Karpas-422 (cell line): ENCODE measurements at regions not wholly inside any gene's neighbourhood (a gene's known extent, or its start where the extent isn't known, plus 50 kb on each side); places are given as distances from the start of the nearest gene placed in this dataset.

Experiments
- DNase-seq: peaks from one replicate; pipeline ENCODE4 v3.0.0-alpha.2; 2015
- H2AFZ ChIP-seq: fragments of 200-600 bp; sonication (generic); 2 replicates; pipeline ENCODE4 v1.6.1; 2014; ENCODE audit warnings: antibody characterized with exemption, low read length, mixed read lengths
- H3K27ac ChIP-seq: fragments of 200-600 bp; sonication (generic); 2 replicates; pipeline ENCODE4 v1.5.1; 2014; ENCODE audit warnings: mild to moderate bottlenecking, low read length, moderate library complexity
- H3K27me3 ChIP-seq: fragments of 200-600 bp; sonication (generic); 2 replicates; pipeline ENCODE4 v1.6.1; 2014; ENCODE audit warnings: low read length, mixed read lengths
- H3K36me3 ChIP-seq: fragments of 200-600 bp; sonication (generic); 2 replicates; pipeline ENCODE4 v1.6.1; 2014; ENCODE audit warnings: low read length, mixed read lengths; ENCODE audit not compliant: insufficient read depth
- H3K4me1 ChIP-seq: fragments of 200-600 bp; sonication (generic); 2 replicates; pipeline ENCODE4 v1.6.1; 2014; ENCODE audit warnings: mild to moderate bottlenecking, low read length, mixed read lengths
- H3K4me2 ChIP-seq: fragments of 200-600 bp; sonication (generic); 2 replicates; pipeline ENCODE4 v1.6.1; 2014; ENCODE audit warnings: low read length, low read depth, mild to moderate bottlenecking; ENCODE audit not compliant: poor library complexity, severe bottlenecking
- H3K4me3 ChIP-seq: fragments of 200-600 bp; sonication (generic); 2 replicates; pipeline ENCODE4 v1.5.1; 2014; ENCODE audit warnings: mild to moderate bottlenecking, antibody characterized with exemption, low read length, mixed read lengths
- H3K79me2 ChIP-seq: fragments of 200-600 bp; sonication (generic); 2 replicates; pipeline ENCODE4 v1.6.1; 2014; ENCODE audit warnings: mild to moderate bottlenecking, low read length, mixed read lengths
- H3K9ac ChIP-seq: fragments of 200-600 bp; sonication (generic); 2 replicates; pipeline ENCODE4 v1.6.0; 2014; ENCODE audit warnings: low read length
- H3K9me2 ChIP-seq: fragments of 200-600 bp; sonication (generic), shearing (Covaris generic); replicated peaks from 2 replicates; pipeline ENCODE4 v1.6.0; 2014; ENCODE audit warnings: mild to moderate bottlenecking, low read length, moderate library complexity; ENCODE audit not compliant: insufficient read depth
- H3K9me3 ChIP-seq: fragments of 300-700, 200-600 bp; sonication (generic); 2 replicates; pipeline ENCODE4 v1.6.1; 2014; ENCODE audit warnings: low read length, mixed read lengths
- H4K20me1 ChIP-seq: fragments of 200-600 bp; sonication (generic); 2 replicates; pipeline ENCODE4 v1.6.1; 2014; ENCODE audit warnings: mild to moderate bottlenecking, antibody characterized with exemption, low read length, low read depth; ENCODE audit not compliant: insufficient read depth

GRCh38 chr6:163790266-163790840 is 375.8 kb downstream of the QKI start:
- Histone ChIP-seq H3K9me2 (no peaks in the 10 kb centered on the region; the same call in 1 of the 2 replicates), H3K4me2 (no peak overlapping the region), H3K4me3 (no peak overlapping the region), H3K9me3 (no peaks in the 10 kb centered on the region; the same call in none of the 2 replicates), H3K9ac (no peak overlapping the region), H3K36me3 (no peaks in the 10 kb centered on the region), H3K79me2 (no peaks in the 10 kb centered on the region), H4K20me1 (no peaks in the 10 kb centered on the region), H3K27me3 (no peaks in the 10 kb centered on the region), H3K4me1 (no peaks in the 10 kb centered on the region), H3K27ac (no peak overlapping the region), H2AFZ (no peak overlapping the region)
- no peak for DNase-seq

- Histone ChIP-seq H3K4me3 (no peak overlapping the region), H3K4me1 (no peaks in the 10 kb centered on the region), H3K27ac (no peak overlapping the region), H3K4me2 (no peak overlapping the region), H3K27me3 (no peaks in the 10 kb centered on the region), H3K9me3 (peaks cover 3% of the 10 kb centered on the region; the same call in 1 of the 2 replicates), H3K36me3 (no peaks in the 10 kb centered on the region), H3K79me2 (no peaks in the 10 kb centered on the region), H3K9ac (no peak overlapping the region), H3K9me2 (no peaks in the 10 kb centered on the region; the same call in 1 of the 2 replicates), H2AFZ (no peak overlapping the region), H4K20me1 (no peaks in the 10 kb centered on the region)
- DNase-seq, result no peak
Measured at GRCh38 chr6:163789199-163789810, 374.8 kb downstream of the QKI start.

GRCh38 chr6:163786995-163787671 is 372.6 kb downstream of the QKI start:
- Histone ChIP-seq H3K4me3 (no peak overlapping the region), H3K79me2 (no peaks in the 10 kb centered on the region), H4K20me1 (no peaks in the 10 kb centered on the region), H3K4me1 (no peaks in the 10 kb centered on the region), H3K27me3 (no peaks in the 10 kb centered on the region), H3K9me3 (peaks cover 3% of the 10 kb centered on the region; the same call in 1 of the 2 replicates), H3K9me2 (no peaks in the 10 kb centered on the region; the same call in 1 of the 2 replicates), H3K27ac (no peak overlapping the region), H2AFZ (no peak overlapping the region), H3K4me2 (no peak overlapping the region), H3K36me3 (no peaks in the 10 kb centered on the region), H3K9ac (no peak overlapping the region)
- DNase-seq, result no peak

GRCh38 chr6:163782436-163783003 is 368.0 kb downstream of the QKI start:
- Histone ChIP-seq H3K4me1 (no peaks in the 10 kb centered on the region), H3K36me3 (no peaks in the 10 kb centered on the region), H4K20me1 (no peaks in the 10 kb centered on the region), H3K4me2 (no peak overlapping the region), H3K4me3 (no peak overlapping the region), H2AFZ (no peak overlapping the region), H3K9me3 (peaks cover 6% of the 10 kb centered on the region; the same call in 1 of the 2 replicates), H3K27me3 (no peaks in the 10 kb centered on the region), H3K79me2 (no peaks in the 10 kb centered on the region), H3K9ac (no peak overlapping the region), H3K27ac (no peak overlapping the region), H3K9me2 (no peaks in the 10 kb centered on the region)
- DNase-seq, result no peak

DNA sequence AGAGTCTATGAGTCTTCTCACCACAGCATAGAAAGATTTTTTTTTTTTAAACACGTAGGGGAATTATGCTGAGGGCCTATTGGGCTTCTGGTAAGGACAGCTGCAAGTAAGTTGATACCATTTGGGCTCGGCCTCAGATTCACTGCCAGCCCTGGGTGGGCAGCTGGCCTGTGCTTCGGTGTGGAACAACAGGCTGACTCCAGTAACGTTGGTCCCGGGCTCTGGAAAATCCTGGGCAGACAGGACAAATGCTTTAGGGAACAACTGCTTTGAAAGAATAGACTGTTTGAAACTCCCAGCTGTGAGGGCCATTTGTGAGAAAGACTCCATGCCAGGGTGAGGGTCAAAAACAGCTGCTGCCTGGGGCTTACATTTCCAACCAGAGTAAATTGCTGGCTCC is 366.5 kb downstream of the QKI start:
- Histone ChIP-seq H4K20me1 (no peaks in the 10 kb centered on the region), H3K27ac (no peak overlapping the region), H2AFZ (no peak overlapping the region), H3K4me2 (no peak overlapping the region), H3K9me3 (peaks cover 6% of the 10 kb centered on the region; the same call in 1 of the 2 replicates), H3K36me3 (no peaks in the 10 kb centered on the region), H3K4me1 (no peaks in the 10 kb centered on the region), H3K4me3 (no peak overlapping the region), H3K9me2 (no peaks in the 10 kb centered on the region), H3K9ac (no peak overlapping the region), H3K79me2 (no peaks in the 10 kb centered on the region), H3K27me3 (no peaks in the 10 kb centered on the region)
- DNase-seq, result no peak

GRCh38 chr6:163779727-163780284 is 365.3 kb downstream of the QKI start:
- no peaks in the 10 kb centered on the region for H3K27me3 ChIP-seq
- H2AFZ ChIP-seq, result no peak overlapping the region
- H3K36me3 ChIP-seq, result no peaks in the 10 kb centered on the region
- no peak overlapping the region for H3K4me2 ChIP-seq
- peaks cover 6% of the 10 kb centered on the region; the same call in 1 of the 2 replicates for H3K9me3 ChIP-seq
- H3K27ac ChIP-seq, result no peak overlapping the region
- no peaks in the 10 kb centered on the region for H3K9me2 ChIP-seq
- no peaks in the 10 kb centered on the region for H4K20me1 ChIP-seq
- DNase-seq, result no peak
- no peaks in the 10 kb centered on the region for H3K4me1 ChIP-seq
- H3K9ac ChIP-seq, result no peak overlapping the region
- H3K79me2 ChIP-seq, result no peaks in the 10 kb centered on the region
- no peak overlapping the region for H3K4me3 ChIP-seq

GRCh38 chr6:163777716-163778115 is 363.2 kb downstream of the QKI start:
- H3K27me3 ChIP-seq, result no peaks in the 10 kb centered on the region
- H3K27ac ChIP-seq, result no peak overlapping the region
- no peaks in the 10 kb centered on the region for H3K9me2 ChIP-seq
- no peaks in the 10 kb centered on the region for H4K20me1 ChIP-seq
- no peak overlapping the region for H3K4me2 ChIP-seq
- H3K4me1 ChIP-seq, result no peaks in the 10 kb centered on the region
- no peak overlapping the region for H3K4me3 ChIP-seq
- peaks cover 8% of the 10 kb centered on the region for H3K9me3 ChIP-seq
- no peak overlapping the region for H2AFZ ChIP-seq
- DNase-seq, result no peak
- no peaks in the 10 kb centered on the region for H3K79me2 ChIP-seq
- no peak overlapping the region for H3K9ac ChIP-seq
- no peaks in the 10 kb centered on the region for H3K36me3 ChIP-seq
